ENCODE measurements at regions not wholly inside any gene's neighbourhood (a gene's known extent, or its start where the extent isn't known, plus 50 kb on each side); places are given as distances from the start of the nearest gene placed in this dataset.

DNA sequence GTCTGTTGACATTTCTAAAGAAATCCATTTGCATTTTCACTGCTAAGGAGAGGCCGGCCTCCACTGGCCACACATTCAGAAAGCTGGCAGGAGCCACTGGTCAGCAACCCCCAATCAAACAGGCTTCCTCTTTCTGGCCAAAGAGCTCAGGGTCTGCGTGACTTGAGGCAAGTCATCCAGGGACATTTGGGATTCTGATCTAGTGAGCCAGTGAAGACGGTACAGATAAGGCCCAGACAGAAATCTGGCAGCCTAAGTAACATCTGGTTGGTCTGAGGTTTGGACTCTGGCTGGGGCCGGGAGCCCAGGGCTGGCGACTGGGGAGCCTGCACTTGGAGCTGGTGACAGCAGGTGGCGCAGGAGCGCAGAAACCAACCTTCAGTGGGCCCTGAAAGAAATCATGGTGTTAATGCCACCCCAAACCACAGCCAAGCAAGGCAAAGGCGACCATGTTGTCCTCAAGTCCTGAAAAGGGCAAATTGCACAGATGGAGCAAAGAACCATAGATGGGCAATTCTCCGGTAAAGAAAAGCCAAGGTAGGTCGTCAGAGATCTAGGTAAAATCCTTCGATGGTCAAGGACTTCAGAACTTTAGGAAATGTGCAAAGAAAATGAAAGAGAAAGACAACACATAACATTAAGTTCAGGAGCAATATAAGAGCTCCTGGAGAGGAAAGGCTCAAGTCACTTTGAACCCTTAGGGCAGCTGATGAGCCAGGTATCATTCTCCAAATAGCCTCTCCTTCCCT, 99.4 kb upstream of the BLID start:
- Histone ChIP-seq H2AFZ (replicated peaks; ENCODE audit: low read length, poor library complexity) (peak overlapping the region; percentile 63), H2AK9ac (replicated peaks; ENCODE audit: low read depth, low read length, poor library complexity) (no peak overlapping the region), H2BK120ac (ENCODE audit: low read depth, low read length) (peak overlapping the region; percentile 95), H3K4ac (ENCODE audit: low read depth, low read length) (peak overlapping the region; percentile 91), H3K9me1 (ENCODE audit: insufficient read depth, low read length) (peaks cover 11% of the 10 kb centered on the region), H3K9me3 (ENCODE audit: control insufficient read depth, insufficient read depth, low read length) (no peaks in the 10 kb centered on the region), H3K18ac (ENCODE audit: low read depth, low read length) (peak overlapping the region; percentile 99), H4K20me1 (ENCODE audit: insufficient read depth, low read length) (no peaks in the 10 kb centered on the region), H3K79me1 (ENCODE audit: low read depth in 1 of 2, low read length in 2 of 2) (peaks cover 12 to 27% of the 10 kb centered on the region in 2 experiments; a peak in 3 of 4 replicates), H3K56ac (ENCODE audit: extremely low read depth, insufficient read depth, low read length) (peak overlapping the region; percentile 83), H3K27me3 (ENCODE audit: control insufficient read depth, insufficient read depth, low read length) (no peaks in the 10 kb centered on the region), H2AK5ac (ENCODE audit: low read depth, low read length) (peak overlapping the region; percentile 84), H3K27ac (ENCODE audit: insufficient read depth, low read length) (peak overlapping the region; percentile 76), H3K4me2 (ENCODE audit: low read depth, low read length) (peak overlapping the region; percentile 39; the same call in 1 of the 2 replicates), H3K36me3 (ENCODE audit: control insufficient read depth, insufficient read depth, low read length) (0 out of 2 replicates have a peak, but pooled peaks cover 4% of the 10 kb centered on the region), H3K4me1 (ENCODE audit: control insufficient read depth, insufficient read depth, low read length) (peaks cover 23% of the 10 kb centered on the region), H3K14ac (replicated peaks; ENCODE audit: low read depth, low read length) (peak overlapping the region; percentile 88), H2BK5ac (ENCODE audit: low read depth, low read length, poor library complexity, severe bottlenecking) (peak overlapping the region; percentile 95), H3K4me3 (ENCODE audit: insufficient read depth, low read depth, low read length) (no peak overlapping the region), H3K23ac (ENCODE audit: low read depth, low read length) (peak overlapping the region; percentile 88), H4K8ac (ENCODE audit: low read depth in 2 of 2, low read length in 2 of 2) (peak overlapping the region; percentile 70 to 89), H4K5ac (ENCODE audit: low read depth, low read length) (peak overlapping the region; percentile 92), H2BK15ac (ENCODE audit: low read depth, low read length) (peak overlapping the region; percentile 95), H3K9ac (ENCODE audit: low read depth, low read length) (peak overlapping the region; percentile 80; the same call in 1 of the 2 replicates), H4K91ac (ENCODE audit: insufficient read depth, low read depth, low read length) (peak overlapping the region; percentile 97), H2BK20ac (ENCODE audit: low read depth, low read length) (peak overlapping the region; percentile 95)
- in situ Hi-C loops (cut with MboI; ENCODE audit: low sequenced_read_pairs) (loop anchor here (5.0 to 25.0 kb wide), 2 partner anchors 292 to 903 kb away; no protein-coding TSS in a partner anchor), intact Hi-C loops (cut with micrococcal nuclease) (loop anchor here (1.0 to 5.0 kb wide), 6 partner anchors 77 to 290 kb away; no protein-coding TSS in a partner anchor), dilution Hi-C loops (cut with HindIII; ENCODE audit: low sequenced_read_pairs, unreplicated experiment) (no loop called here)
- ChIA-PET POLR2A (ENCODE audit: unreplicated experiment) (interaction anchor here (0.5 to 1.3 kb wide), 5 partner anchors 20 to 619 kb away, joined by 3 to 6 read pairs (median 3); no protein-coding TSS in a partner anchor), CTCF (interaction anchor here (0.6 to 3.4 kb wide), 13 partner anchors 9 to 560 kb away, joined by 3 to 17 read pairs (median 4); no protein-coding TSS in a partner anchor)
- BruUV-seq (replicated peaks): no TSS peak
- 0% methylated on average over 1 of the region's 11 CpGs; no CpG with 5 or more reads in 1 of the 2 experiments for WGBS, 2 experiments (ENCODE audit: extremely low coverage in 2 of 2, insufficient read length in 1 of 2)
- ATAC-seq (ENCODE audit: low read depth) (peak; percentile 88), DNase-seq (peak; percentile 99)
- TF ChIP-seq RFX5 (IDR thresholded peaks at IDR 0.05; ENCODE audit: low read depth, low read length) (no peak), MAZ (IDR thresholded peaks at IDR 0.05; ENCODE audit: borderline replicate concordance, low read depth, low read length) (peak; percentile 62; the same call in 1 of the 2 replicates), MAFK (IDR thresholded peaks at IDR 0.05; ENCODE audit: low read depth, low read length) (no peak), FOS (IDR thresholded peaks at IDR 0.05; ENCODE audit: low read depth, low read length) (peak; percentile 90), RAD21 (IDR thresholded peaks at IDR 0.05; ENCODE audit: low read length) (peak; percentile 88), NFE2L2 (IDR thresholded peaks at IDR 0.05; ENCODE audit: low read depth, low read length) (peak; percentile 18; the same call in 1 of the 2 replicates), MXI1 (IDR thresholded peaks at IDR 0.05; ENCODE audit: borderline replicate concordance, low read depth, low read length) (no peak), BHLHE40 (IDR thresholded peaks at IDR 0.05; ENCODE audit: low read depth, low read length) (peak; percentile 63; the same call in 1 of the 2 replicates), SMC3 (IDR thresholded peaks at IDR 0.05; ENCODE audit: low read depth, low read length) (peak; percentile 95)
- TF ChIP-seq, protein P1, sequence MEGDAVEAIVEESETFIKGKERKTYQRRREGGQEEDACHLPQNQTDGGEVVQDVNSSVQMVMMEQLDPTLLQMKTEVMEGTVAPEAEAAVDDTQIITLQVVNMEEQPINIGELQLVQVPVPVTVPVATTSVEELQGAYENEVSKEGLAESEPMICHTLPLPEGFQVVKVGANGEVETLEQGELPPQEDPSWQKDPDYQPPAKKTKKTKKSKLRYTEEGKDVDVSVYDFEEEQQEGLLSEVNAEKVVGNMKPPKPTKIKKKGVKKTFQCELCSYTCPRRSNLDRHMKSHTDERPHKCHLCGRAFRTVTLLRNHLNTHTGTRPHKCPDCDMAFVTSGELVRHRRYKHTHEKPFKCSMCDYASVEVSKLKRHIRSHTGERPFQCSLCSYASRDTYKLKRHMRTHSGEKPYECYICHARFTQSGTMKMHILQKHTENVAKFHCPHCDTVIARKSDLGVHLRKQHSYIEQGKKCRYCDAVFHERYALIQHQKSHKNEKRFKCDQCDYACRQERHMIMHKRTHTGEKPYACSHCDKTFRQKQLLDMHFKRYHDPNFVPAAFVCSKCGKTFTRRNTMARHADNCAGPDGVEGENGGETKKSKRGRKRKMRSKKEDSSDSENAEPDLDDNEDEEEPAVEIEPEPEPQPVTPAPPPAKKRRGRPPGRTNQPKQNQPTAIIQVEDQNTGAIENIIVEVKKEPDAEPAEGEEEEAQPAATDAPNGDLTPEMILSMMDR (conservative IDR thresholded peaks at IDR 0.05; ENCODE audit: low read depth, low read length): peak; percentile 97
- TF ChIP-seq, protein P2, sequence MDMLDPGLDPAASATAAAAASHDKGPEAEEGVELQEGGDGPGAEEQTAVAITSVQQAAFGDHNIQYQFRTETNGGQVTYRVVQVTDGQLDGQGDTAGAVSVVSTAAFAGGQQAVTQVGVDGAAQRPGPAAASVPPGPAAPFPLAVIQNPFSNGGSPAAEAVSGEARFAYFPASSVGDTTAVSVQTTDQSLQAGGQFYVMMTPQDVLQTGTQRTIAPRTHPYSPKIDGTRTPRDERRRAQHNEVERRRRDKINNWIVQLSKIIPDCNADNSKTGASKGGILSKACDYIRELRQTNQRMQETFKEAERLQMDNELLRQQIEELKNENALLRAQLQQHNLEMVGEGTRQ (IDR thresholded peaks at IDR 0.05; ENCODE audit: low read depth, low read length): 0 out of 2 replicates have a peak, but pooled peaks have one; percentile 11
- TF ChIP-seq, protein P3, sequence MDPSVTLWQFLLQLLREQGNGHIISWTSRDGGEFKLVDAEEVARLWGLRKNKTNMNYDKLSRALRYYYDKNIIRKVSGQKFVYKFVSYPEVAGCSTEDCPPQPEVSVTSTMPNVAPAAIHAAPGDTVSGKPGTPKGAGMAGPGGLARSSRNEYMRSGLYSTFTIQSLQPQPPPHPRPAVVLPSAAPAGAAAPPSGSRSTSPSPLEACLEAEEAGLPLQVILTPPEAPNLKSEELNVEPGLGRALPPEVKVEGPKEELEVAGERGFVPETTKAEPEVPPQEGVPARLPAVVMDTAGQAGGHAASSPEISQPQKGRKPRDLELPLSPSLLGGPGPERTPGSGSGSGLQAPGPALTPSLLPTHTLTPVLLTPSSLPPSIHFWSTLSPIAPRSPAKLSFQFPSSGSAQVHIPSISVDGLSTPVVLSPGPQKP (IDR thresholded peaks at IDR 0.05; ENCODE audit: borderline replicate concordance, low read depth, low read length): no peak
